GM19023 (cell line): ENCODE measurements at regions not wholly inside any gene's neighbourhood (a gene's known extent, or its start where the extent isn't known, plus 50 kb on each side); places are given as distances from the start of the nearest gene placed in this dataset.
A peak's percentile ranks its signal among the peaks of the same experiment; 100 is the strongest.
"Not testable (repeated sequence)": the region's sequence is repeated elsewhere in the genome, so short reads cannot be mapped to it uniquely, and the experiment has no call there.

ENCODE experiments used
- ATAC-seq: cut with Tn5 transposase; IDR thresholded peaks from one replicate; pipeline ENCODE4 v1.9.1; 2021; ENCODE audit warnings: mild to moderate bottlenecking, moderate library complexity; ENCODE audit not compliant: unreplicated experiment

DNA sequence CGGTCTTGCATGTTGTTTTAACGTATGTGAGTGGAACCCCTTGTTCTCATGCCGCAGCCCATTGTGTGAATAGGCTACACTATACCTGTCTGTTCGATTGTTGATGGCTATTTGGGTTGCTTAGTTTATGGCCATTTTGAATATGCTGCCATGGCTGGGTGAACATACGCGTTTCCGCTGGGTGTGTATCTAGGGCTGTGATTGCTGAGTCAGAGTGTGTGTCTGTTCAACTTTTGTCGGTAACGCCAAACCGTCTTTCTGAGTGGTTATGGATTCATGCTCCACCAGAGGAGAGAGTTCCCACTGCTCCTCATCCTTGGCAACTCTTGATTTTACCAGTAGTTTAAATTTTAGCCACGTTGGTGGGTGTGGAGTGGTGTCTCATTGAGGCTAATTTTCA lies 77.0 kb downstream of the METRNL start:
- no peak for ATAC-seq

DNA sequence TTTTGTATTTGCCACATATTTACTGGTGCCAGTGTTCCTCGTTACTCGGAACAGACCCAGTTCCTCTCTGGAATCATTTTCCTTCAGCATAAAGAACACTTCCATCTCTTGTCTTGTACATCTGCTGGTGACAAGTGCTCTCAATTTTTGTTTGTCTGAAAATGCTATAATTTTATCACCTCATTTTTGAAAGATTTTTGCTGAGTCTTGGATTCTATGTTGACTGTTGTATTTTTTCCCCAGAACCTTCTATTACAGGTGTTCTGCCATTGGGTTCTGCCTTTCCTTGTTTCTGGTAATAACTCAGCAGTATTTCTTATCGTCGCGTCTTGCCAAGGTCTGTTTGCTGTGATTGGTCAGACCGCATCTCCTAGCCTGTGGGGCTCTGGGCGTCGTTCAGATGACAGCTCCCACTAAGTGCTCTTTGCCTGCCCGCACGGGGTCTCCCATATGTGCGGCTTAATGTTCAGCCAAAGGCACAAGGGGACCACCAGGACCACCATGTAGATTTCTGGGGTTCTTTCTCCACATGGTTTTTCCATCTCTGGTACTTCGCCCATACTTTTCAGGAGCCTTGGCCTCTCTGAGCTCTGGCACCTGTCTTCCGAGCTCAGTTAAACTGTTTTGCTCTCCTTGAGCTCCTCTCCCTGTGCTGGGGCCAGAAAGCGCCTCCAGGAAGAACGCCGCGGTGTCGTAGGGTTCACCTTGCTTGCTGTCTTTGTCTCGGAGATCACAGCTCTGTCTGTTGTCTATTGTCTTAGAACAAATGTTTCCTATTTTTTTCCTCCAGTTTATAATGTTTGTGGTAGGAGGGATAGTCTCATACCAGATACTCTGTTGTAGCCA lies 80.0 kb downstream of the METRNL start:
- no peak for ATAC-seq

DNA sequence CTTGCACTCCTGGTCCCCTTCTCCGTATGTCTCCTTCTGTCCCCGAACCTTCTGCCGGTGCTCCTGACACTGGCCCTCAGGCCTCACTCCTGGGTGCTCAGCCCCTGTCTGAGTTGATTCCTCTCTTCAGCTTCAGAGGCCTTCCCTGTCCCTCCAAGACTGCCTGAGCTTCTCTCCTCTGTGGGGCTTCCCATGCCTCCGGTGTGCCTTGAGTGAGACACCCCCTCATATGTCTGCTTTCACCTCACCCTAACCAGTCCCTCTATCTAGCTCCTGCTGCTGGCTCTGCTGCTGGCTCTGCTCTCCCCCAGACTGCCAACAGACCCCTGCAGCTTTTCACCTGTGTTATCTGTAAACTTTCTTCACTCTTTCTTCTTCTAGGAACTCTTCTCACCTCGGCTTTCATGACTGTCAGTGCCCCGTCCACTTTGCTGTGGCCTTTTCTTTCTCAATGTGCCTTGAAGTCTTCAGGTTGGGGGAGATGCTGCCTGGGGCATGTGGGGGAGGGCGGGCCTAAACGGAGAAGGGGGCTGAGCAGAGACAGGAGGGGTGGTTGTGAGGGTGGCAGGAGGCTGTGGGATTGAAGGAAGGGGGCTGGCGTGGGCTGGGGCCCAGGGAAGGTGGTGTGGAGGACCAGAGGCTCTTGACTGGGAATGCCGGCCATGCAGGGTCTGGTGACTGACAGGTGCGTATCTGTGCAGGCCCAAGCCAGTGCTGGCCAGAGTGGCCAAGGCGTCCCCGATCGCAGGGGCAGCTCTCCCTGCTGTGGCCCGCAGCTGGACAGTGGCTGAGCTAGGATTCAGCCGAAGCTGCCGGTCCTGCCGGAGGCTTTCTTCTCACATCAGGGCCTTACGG lies 81.3 kb downstream of the METRNL start:
- no peak for ATAC-seq

DNA sequence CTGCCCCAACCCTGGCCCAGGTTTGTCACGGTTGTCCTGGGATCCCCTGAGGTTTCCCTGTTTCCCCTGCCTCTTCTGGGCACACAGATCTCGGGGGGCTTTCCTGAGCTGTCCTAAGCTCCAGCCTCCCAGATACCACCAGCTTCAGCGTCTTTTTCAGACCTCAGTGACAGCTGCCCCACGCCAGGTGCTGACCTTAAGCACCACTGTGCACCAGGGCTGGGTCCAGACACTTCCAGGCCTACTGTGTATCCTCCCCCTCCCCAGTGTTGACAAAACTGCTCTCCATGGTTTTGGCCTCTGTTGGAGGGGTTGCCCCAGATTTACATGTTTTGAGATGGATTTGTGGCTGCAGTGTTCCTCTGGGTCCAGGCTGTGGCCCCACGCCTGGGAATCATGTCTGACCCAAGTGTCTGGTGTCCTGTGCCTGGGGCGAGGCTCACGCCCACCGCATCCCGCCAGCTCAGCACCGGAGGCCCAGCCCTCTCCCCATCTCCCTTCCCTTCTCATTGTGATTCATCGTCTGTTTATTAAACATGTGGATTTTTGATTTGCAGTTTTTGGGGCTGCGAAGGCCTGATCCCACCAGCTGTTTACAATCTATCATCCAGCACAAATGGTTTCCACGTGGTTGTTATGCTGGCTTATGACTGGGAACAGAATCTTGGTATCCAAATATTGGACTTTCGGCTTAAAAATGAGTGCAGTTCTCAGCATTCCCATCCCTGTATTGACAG lies 82.1 kb downstream of the METRNL start:
- no peak for ATAC-seq

DNA sequence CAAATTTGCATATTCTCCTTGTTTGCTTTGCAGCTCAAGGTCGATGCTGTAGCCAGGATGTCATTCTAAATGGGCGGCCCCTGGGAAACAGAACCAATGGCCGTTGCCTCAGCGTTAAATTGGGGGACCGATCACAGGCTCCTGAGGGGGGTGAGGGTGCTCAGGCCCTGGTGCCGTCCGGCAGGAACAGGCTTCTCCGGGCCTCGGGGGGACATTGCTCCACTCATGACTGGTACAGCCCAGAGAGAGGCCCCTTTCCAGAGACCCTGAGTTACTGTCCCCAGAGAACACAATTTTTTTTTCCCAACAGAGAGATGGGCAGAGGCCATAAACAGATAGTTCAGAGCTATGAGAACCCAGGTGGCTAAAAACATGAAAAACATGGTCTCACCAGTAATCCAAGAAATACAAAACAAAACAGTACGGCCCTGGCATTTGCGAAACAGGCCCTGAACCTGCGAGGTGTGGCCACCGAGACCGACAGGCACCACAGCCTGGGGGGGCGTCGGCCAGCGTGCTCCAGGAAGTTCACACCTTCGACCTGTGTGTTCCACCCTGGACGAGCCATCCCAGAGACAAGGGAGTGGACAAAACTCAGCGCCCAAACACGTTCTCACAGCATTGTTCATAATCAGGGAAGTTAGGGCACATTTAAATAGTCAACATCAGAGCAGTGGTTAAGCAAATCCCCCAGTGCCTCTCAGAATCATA lies 82.8 kb downstream of the METRNL start:
- ATAC-seq, result no peak

DNA sequence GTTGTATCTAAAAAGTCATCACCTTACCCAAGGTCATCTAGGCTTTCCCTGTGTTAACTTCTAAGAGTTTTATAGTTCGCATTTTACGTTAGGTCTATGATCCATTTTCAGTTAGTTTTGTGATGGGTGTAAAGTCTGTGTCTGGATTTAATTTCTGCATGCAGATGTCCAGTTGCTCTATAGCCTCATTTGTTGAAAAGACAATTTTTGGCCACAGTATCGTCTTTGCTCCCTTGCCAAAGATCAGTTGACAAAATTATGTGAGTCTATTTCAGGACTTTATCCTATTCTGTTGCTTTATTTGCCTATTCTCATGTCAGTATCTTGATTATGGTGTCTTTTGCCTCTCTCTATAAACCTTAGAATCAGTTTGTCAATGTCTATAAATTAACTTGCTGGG lies 85.1 kb downstream of the METRNL start:
- no peak for ATAC-seq

DNA sequence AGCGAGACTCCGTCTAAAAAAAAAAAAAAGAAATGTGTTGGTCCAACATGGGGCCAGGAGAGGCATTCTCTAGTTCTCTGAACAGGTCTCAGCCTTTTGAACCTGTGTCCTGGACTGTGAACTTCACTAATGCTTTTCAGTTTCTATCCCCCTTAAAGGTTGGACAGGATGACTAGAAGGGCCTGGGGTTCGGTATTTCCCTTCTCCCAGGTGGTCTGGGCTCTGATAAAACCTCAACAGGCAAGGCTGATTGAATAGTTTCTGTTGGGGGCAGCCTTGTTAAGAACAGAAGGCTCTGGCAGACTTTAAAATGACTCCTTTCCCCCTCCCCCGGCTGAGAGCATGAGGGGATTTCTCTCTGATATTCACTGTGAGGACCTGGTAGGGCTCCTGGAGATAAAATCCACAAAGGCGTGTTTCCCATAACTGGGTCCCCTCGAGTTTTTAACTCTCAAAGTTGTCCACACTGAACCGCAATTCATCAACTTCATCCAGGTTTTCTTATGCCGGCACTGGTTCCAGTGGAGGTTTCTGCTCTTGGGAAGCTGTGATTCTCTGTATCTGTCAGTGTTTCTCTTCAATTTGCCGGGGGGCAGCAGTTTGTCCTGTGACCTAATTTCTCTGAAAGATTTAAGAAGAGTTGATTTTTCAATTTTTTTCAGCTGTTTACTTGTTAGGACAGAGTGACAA lies 91.3 kb downstream of the METRNL start:
- no peak for ATAC-seq

- ATAC-seq, result no peak
Observed at GRCh38 chr17:83171661-83172060, 92.3 kb downstream of the METRNL start.

GRCh38 chr17:83172099-83172498 lies 92.7 kb downstream of the METRNL start:
- ATAC-seq, result not testable (repeated sequence)

DNA sequence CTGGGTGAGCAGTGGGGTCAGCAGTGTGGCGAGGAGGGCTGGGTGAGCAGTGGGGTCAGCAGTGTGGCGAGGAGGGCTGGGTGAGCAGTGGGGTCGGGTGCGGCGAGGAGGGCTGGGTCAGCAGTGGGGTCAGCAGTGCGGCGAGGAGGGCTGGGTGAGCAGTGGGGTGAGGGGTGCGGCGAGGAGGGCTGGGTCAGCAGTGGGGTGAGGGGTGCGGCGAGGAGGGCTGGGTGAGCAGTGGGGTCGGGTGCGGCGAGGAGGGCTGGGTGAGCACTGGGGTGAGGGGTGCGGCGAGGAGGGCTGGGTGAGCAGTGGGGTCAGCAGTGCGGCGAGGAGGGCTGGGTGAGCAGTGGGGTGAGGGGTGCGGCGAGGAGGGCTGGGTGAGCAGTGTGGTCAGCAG lies 93.2 kb downstream of the METRNL start:
- not testable (repeated sequence) for ATAC-seq

DNA sequence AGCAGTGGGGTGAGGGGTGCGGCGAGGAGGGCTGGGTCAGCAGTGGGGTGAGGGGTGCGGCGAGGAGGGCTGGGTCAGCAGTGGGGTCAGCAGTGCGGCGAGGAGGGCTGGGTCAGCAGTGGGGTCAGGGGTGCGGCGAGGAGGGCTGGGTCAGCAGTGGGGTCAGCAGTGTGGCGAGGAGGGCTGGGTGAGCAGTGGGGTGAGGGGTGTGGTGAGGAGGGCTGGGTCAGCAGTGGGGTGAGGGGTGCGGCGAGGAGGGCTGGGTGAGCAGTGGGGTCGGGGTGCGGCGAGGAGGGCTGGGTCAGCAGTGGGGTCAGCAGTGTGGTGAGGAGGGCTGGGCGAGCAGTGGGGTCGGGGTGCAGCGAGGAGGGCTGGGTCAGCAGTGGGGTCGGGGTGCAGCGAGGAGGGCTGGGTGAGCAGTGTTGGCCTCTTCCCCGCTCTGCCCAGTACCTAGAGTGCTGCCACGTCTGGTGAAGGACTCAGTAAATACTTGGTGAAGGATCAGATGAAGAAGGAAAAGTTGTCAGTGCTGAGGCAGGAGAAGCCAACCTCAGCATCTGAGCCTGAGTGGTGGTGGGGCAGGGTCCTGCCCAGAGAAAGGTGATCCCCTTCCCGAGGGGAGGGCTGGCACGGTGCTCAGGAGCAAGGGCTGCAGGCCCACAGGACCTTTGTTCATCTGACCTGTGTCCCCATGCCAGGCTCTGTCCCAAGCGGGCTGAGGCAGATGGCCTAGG lies 93.9 kb downstream of the METRNL start:
- ATAC-seq, result not testable (repeated sequence)

- ATAC-seq, result no peak
Observed at GRCh38 chr17:83173914-83174361, 94.5 kb downstream of the METRNL start.

DNA sequence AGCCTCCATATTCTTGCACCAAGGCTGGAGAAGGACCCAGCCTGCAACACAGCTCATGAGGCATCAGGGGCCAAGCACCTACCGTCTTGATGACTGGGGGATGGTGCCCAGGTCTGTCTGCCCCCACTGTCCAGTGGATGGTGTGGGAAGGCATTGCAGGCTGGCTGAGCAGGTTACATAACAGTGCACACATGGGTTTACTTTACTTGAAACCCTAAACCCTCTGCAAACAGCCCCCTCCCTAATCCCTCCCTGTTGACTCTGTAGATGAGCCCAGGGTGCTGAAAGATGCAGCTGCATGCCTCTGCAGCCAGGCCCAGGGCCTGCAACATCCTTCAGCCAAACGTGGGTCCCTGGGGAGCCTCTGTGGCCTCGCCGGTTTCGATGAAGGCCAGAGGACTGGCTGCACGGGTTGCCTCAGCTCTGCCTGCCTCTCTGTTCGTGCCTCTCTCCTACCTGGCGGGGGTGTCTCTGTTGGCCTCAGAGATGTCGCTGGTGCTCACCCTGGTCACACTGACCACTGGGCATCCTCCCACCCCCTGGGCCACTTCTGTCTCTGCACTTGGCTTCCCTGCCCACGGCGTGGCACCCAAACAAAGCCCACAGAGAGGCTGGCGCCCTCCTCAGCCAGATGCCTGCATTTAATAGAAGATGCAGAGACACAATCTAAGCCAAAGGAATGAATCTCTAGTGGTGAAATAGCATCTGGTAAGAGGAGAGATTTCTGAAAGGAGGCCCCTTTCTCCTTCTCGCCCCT lies 95.1 kb downstream of the METRNL start:
- ATAC-seq, result peak; percentile 77

- no peak for ATAC-seq
Observed at GRCh38 chr17:83175119-83175821, 95.9 kb downstream of the METRNL start.

DNA sequence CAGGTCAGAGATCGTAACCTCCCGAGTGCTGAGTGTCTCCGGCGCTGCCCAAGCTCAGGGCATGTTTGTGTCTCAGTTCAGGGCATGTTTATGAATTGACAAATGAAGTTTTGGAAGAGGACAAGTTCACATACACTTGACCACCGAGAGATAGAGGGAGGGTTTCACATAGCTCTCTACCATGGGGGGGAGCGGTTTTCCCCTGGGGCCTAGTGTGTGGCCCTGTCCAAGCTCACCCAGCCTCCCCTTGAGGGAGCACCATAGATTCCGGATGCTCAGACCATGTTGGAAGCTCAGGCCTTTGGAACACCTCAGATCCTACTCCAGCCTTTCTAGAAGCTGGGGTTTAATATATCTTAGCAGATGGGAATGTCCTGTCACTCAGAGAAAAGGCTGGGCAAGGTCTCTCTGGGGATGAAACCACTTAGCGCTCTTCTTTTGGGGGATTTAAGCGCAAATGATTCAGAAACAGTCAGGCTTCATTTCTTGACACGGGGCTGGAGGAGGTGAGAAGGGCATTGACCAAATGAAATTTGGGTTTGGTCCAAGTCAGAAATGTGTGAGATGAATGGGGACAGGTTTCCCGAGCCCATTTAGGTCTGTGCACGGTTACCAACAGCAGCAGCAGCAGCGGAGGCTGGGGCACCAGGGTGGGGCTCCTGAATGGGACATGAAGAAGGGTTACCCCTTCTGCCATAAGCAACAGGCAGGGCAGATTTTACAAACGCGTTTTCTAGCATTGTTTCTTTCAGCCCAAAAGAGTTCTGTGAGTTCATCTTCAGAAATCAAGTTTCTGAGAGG lies 96.6 kb downstream of the METRNL start:
- ATAC-seq, result no peak

DNA sequence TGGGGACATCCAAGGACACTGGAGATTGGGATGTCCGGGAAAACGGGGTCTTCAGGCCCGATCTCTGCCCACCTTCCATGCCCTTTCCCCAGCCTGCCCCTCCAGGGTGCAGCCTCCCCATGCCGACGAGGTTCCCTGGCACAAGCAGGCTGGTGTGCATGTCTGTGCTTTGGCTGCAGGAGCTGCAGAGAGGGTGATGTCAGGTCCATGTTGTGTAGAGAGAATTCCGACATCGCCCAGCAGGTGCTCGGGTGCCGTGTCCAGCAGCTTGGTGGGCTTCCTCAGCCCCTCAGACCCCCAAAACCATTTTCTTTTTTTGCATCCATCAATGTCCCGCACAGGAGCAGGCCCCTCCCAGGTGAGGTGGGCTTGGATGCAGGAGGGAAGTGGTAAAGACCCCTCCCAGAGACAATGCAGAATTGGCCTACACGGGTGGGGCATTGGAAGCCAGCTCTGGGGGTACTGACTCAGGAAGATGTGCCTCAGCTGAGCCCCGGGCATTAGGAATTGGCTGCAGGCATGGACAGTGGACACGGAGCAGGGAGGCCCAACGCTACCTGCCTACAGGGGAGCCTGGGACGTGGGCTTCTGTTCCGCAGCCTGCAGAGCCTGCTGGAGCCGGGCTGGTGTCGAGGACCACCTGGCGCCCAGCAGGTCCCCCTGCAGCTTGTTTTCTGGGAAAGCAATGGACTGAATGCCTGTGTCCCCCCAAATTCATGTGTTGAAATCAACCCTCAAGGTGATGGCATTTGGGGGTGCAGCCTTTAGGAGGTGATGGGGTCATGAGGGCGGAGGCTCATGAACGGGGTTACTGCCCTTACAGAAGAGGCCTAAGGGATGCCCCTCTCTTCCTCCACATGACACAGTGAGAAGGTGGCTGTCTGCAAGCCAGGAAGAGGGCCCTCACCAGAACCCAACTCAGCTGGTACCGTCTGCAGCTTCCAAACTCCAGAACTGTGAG lies 97.5 kb downstream of the METRNL start:
- ATAC-seq, result no peak
